ENCODE measurements at regions not wholly inside any gene's neighbourhood (a gene's known extent, or its start where the extent isn't known, plus 50 kb on each side); places are given as distances from the start of the nearest gene placed in this dataset.

DNA sequence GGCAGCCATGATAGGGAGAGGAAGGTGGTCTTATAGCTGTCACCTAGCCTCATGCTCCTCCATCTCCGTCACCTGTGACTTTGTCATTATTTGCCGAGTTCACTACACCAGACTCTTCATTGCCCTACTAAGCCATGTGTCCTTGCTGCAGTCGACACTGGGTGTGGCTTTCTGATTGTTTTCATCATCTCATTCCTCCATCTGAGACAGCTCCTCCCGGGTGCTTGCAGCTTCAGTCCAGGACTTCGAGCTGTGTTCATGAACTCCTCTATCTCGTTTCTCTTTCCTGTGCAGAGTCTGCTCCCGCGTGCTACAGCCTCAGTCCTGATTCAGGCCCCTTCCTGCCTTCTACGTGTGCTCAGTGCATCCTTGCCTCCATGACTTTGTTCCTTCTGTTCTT, 295.1 kb upstream of the TNP1 start:
- 90% methylated on average over 9 of the region's 9 CpGs for WGBS (ENCODE audit: insufficient coverage)
- intact Hi-C loops (cut with micrococcal nuclease) = no loop called here
- H3K79me2 ChIP-seq (ENCODE audit: insufficient read depth, low read length) = no peaks in the 10 kb centered on the region
- no peaks in the 10 kb centered on the region for H3K4me1 ChIP-seq (ENCODE audit: control insufficient read depth in 1 of 2, insufficient read depth in 2 of 2, low read length in 2 of 2)
- H4K20me1 ChIP-seq (ENCODE audit: insufficient read depth, low read length) = no peaks in the 10 kb centered on the region
- H2AFZ ChIP-seq (ENCODE audit: insufficient read depth, low read depth, low read length, poor library complexity, severe bottlenecking) = no peak overlapping the region
- no peak overlapping the region for H3K4me2 ChIP-seq (replicated peaks; ENCODE audit: extremely low read depth, low read length, poor library complexity, severe bottlenecking)
- peaks cover 29 to 45% (median 36%) of the 10 kb centered on the region in 3 donors for H3K27me3 Mint-ChIP-seq (ENCODE audit: low read depth in 3 of 3)
- H3K4me3 Mint-ChIP-seq = no peak overlapping the region
- no peak overlapping the region for H3K4me3 ChIP-seq (replicated peaks in 1 of 3; ENCODE audit: low read depth in 2 of 3, low read length in 3 of 3)
- H3K9ac ChIP-seq (ENCODE audit: insufficient read depth, low read length, poor library complexity, severe bottlenecking) = no peak overlapping the region
- H3K27ac Mint-ChIP-seq = no peak overlapping the region
- H3K36me3 Mint-ChIP-seq = no peaks in the 10 kb centered on the region
- H3K4me1 Mint-ChIP-seq = no peaks in the 10 kb centered on the region
- H3K9me3 ChIP-seq (replicated peaks in 1 of 2; ENCODE audit: control insufficient read depth in 1 of 2, insufficient read depth in 1 of 2, low read length in 2 of 2) = peaks cover 0 to 4% of the 10 kb centered on the region in 2 donors
- no peak for DNase-seq
- H3K36me3 ChIP-seq (replicated peaks in 1 of 2; ENCODE audit: control insufficient read depth in 1 of 2, insufficient read depth in 2 of 2, low read length in 2 of 2) = no peaks in the 10 kb centered on the region
- peaks cover 86 to 88% of the 10 kb centered on the region in 2 donors for H3K27me3 ChIP-seq (ENCODE audit: control insufficient read depth in 2 of 2, insufficient read depth in 2 of 2, low read length in 2 of 2)
- H3K27ac ChIP-seq (ENCODE audit: low read depth in 1 of 2, low read length in 2 of 2) = no peak overlapping the region
- TF ChIP-seq, protein P1, sequence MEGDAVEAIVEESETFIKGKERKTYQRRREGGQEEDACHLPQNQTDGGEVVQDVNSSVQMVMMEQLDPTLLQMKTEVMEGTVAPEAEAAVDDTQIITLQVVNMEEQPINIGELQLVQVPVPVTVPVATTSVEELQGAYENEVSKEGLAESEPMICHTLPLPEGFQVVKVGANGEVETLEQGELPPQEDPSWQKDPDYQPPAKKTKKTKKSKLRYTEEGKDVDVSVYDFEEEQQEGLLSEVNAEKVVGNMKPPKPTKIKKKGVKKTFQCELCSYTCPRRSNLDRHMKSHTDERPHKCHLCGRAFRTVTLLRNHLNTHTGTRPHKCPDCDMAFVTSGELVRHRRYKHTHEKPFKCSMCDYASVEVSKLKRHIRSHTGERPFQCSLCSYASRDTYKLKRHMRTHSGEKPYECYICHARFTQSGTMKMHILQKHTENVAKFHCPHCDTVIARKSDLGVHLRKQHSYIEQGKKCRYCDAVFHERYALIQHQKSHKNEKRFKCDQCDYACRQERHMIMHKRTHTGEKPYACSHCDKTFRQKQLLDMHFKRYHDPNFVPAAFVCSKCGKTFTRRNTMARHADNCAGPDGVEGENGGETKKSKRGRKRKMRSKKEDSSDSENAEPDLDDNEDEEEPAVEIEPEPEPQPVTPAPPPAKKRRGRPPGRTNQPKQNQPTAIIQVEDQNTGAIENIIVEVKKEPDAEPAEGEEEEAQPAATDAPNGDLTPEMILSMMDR (IDR thresholded peaks at IDR 0.05) = no peak
- H3K9me3 Mint-ChIP-seq = peaks cover 0 to 8% (median 6%) of the 10 kb centered on the region in 7 donors

DNA sequence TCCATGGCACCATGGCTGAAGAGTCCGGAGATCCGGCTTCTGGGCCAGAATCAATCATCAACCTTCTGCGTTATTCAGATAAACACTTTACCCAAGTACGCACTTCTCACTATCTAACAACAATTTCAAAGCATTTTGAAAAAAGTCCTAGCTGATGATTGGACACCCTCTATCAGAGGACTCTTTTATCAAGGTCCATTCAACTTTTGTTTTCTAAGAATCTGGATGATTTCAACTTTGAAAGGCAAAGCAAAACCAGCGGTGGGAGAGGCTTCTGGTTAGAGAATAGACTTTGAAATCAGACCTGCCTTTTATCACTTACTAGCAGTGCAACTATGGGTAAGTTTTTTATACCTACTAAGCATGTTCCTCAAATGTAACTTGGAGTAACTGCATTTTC, 293.6 kb upstream of the TNP1 start:
- Histone ChIP-seq H3K9me3 (replicated peaks in 1 of 2; ENCODE audit: control insufficient read depth in 1 of 2, insufficient read depth in 1 of 2, low read length in 2 of 2) (peaks cover 0 to 3% of the 10 kb centered on the region in 2 donors), H3K9ac (ENCODE audit: insufficient read depth, low read length, poor library complexity, severe bottlenecking) (no peak overlapping the region), H3K27me3 (ENCODE audit: control insufficient read depth in 2 of 2, insufficient read depth in 2 of 2, low read length in 2 of 2) (peaks cover 75 to 78% of the 10 kb centered on the region in 2 donors), H3K27ac (ENCODE audit: low read depth in 1 of 2, low read length in 2 of 2) (no peak overlapping the region), H2AFZ (ENCODE audit: insufficient read depth, low read depth, low read length, poor library complexity, severe bottlenecking) (no peak overlapping the region), H3K4me3 (replicated peaks in 1 of 3; ENCODE audit: low read depth in 2 of 3, low read length in 3 of 3) (no peak overlapping the region), H3K79me2 (ENCODE audit: insufficient read depth, low read length) (no peaks in the 10 kb centered on the region), H4K20me1 (ENCODE audit: insufficient read depth, low read length) (no peaks in the 10 kb centered on the region), H3K4me2 (replicated peaks; ENCODE audit: extremely low read depth, low read length, poor library complexity, severe bottlenecking) (no peak overlapping the region), H3K36me3 (replicated peaks in 1 of 2; ENCODE audit: control insufficient read depth in 1 of 2, insufficient read depth in 2 of 2, low read length in 2 of 2) (no peaks in the 10 kb centered on the region), H3K4me1 (ENCODE audit: control insufficient read depth in 1 of 2, insufficient read depth in 2 of 2, low read length in 2 of 2) (no peaks in the 10 kb centered on the region)
- no peak for DNase-seq
- peaks cover 29 to 38% (median 32%) of the 10 kb centered on the region in 3 donors for H3K27me3 Mint-ChIP-seq (ENCODE audit: low read depth in 3 of 3)
- H3K4me1 Mint-ChIP-seq = no peaks in the 10 kb centered on the region
- peaks cover 0 to 8% (median 5%) of the 10 kb centered on the region in 7 donors for H3K9me3 Mint-ChIP-seq
- no peak overlapping the region for H3K4me3 Mint-ChIP-seq
- TF ChIP-seq, protein P1 (IDR thresholded peaks at IDR 0.05) = no peak
- H3K36me3 Mint-ChIP-seq = no peaks in the 10 kb centered on the region
- intact Hi-C loops (cut with micrococcal nuclease) = no loop called here
- H3K27ac Mint-ChIP-seq = no peak overlapping the region
- 100% methylated on average over 2 of the region's 5 CpGs for WGBS (ENCODE audit: insufficient coverage)

All from CD14-positive monocyte (primary cell).